IMR-90 (cell line): ENCODE measurements at regions not wholly inside any gene's neighbourhood (a gene's known extent, or its start where the extent isn't known, plus 50 kb on each side); places are given as distances from the start of the nearest gene placed in this dataset.

ENCODE experiments used
- ATAC-seq: fragments of 200-7000 bp; cut with Tn5 transposase; 2 replicates; pipeline ENCODE4 v1.9.1; 2020; ENCODE audit warnings: low read depth, mild to moderate bottlenecking, moderate library complexity
- BruUV-seq: library from RNA; stranded (reverse); fragments of 400-500 nt; replicated peaks from 2 replicates; lab custom pipeline; 2021; lab: Mats Ljungman, UMichigan
- CTCF ChIA-PET: fragments of 300-600 bp; formaldehyde crosslinking; extraction: SDS; loops from one replicate; lab custom pipeline; 2021; ENCODE audit warnings: antibody characterized with exemption; lab: Yijun Ruan, JAX
- POLR2A ChIA-PET: fragments of 300-600 bp; sonication (Branson Sonifier 250); formaldehyde crosslinking; loops from one replicate; lab custom pipeline; 2022; ENCODE audit warnings: antibody characterized with exemption; ENCODE audit not compliant: unreplicated experiment; lab: Charles Lee
- DNase-seq: peaks from one replicate; pipeline ENCODE4 v3.0.0; 2013
- H2AFZ ChIP-seq: replicated peaks from 2 replicates; pipeline ENCODE3; 2013; ENCODE audit warnings: low read length, mild to moderate bottlenecking; ENCODE audit not compliant: poor library complexity
- H2AK5ac ChIP-seq: 2 replicates; pipeline ENCODE4 v1.6.1; 2013; ENCODE audit warnings: low read depth, low read length, inconsistent platforms
- H2AK9ac ChIP-seq: replicated peaks from 2 replicates; pipeline ENCODE3; 2013; ENCODE audit warnings: mild to moderate bottlenecking, low read depth, low read length, moderate library complexity; ENCODE audit not compliant: poor library complexity
- H2BK120ac ChIP-seq: 2 replicates; pipeline ENCODE4 v1.6.1; 2013; ENCODE audit warnings: low read depth, low read length, inconsistent platforms
- H2BK15ac ChIP-seq: 3 replicates; pipeline ENCODE4 v1.6.1; 2013; ENCODE audit warnings: low read depth, low read length, inconsistent platforms
- H2BK20ac ChIP-seq: 2 replicates; pipeline ENCODE4 v1.6.1; 2013; ENCODE audit warnings: low read depth, mild to moderate bottlenecking, inconsistent platforms, low read length, moderate library complexity
- H2BK5ac ChIP-seq: 2 replicates; pipeline ENCODE4 v1.6.1; 2013; ENCODE audit warnings: mild to moderate bottlenecking, low read depth, low read length, inconsistent platforms; ENCODE audit not compliant: poor library complexity, severe bottlenecking
- H3K14ac ChIP-seq: replicated peaks from 2 replicates; pipeline ENCODE4 v1.6.1; 2013; ENCODE audit warnings: low read depth, low read length, inconsistent platforms
- H3K18ac ChIP-seq: 2 replicates; pipeline ENCODE4 v1.6.1; 2013; ENCODE audit warnings: low read depth, low read length, control low read depth
- H3K23ac ChIP-seq: 2 replicates; pipeline ENCODE4 v1.6.1; 2013; ENCODE audit warnings: low read depth, low read length, inconsistent platforms
- H3K27ac ChIP-seq: 2 replicates; pipeline ENCODE4 v1.5.1; 2013; ENCODE audit warnings: mild to moderate bottlenecking, control low read depth, low read length; ENCODE audit not compliant: insufficient read depth
- H3K27me3 ChIP-seq: 2 replicates; pipeline ENCODE4 v1.6.1; 2013; ENCODE audit warnings: low read length; ENCODE audit not compliant: control insufficient read depth, insufficient read depth
- H3K36me3 ChIP-seq: 2 replicates; pipeline ENCODE4 v1.6.1; 2013; ENCODE audit warnings: low read length, mixed read lengths; ENCODE audit not compliant: control insufficient read depth, insufficient read depth
- H3K4ac ChIP-seq: 2 replicates; pipeline ENCODE4 v1.6.1; 2013; ENCODE audit warnings: low read depth, low read length, inconsistent platforms
- H3K4me1 ChIP-seq: 2 replicates; pipeline ENCODE4 v1.6.1; 2013; ENCODE audit warnings: low read length, mixed read lengths; ENCODE audit not compliant: control insufficient read depth, insufficient read depth
- H3K4me2 ChIP-seq: 2 replicates; pipeline ENCODE4 v1.6.1; 2013; ENCODE audit warnings: low read depth, mild to moderate bottlenecking, control low read depth, low read length, moderate library complexity
- H3K4me3 ChIP-seq: 2 replicates; pipeline ENCODE4 v1.5.1; 2013; ENCODE audit warnings: low read depth, mild to moderate bottlenecking, control low read depth, low read length, moderate library complexity; ENCODE audit not compliant: insufficient read depth
- H3K56ac ChIP-seq: 2 replicates; pipeline ENCODE4 v1.6.1; 2013; ENCODE audit warnings: low read length, inconsistent platforms; ENCODE audit not compliant: insufficient read depth; ENCODE audit errors: extremely low read depth
- H3K79me1 ChIP-seq, 2 experiments: 2 replicates each; pipeline ENCODE4 v1.6.1; 2013; ENCODE audit warnings: low read length in 2 of 2, inconsistent platforms in 1 of 2, low read depth in 1 of 2
- H3K9ac ChIP-seq: 2 replicates; pipeline ENCODE4 v1.6.1; 2013; ENCODE audit warnings: low read depth, low read length, control low read depth
- H3K9me1 ChIP-seq: 2 replicates; pipeline ENCODE4 v1.6.1; 2013; ENCODE audit warnings: low read length, inconsistent platforms; ENCODE audit not compliant: insufficient read depth
- H3K9me3 ChIP-seq: 2 replicates; pipeline ENCODE4 v1.6.1; 2013; ENCODE audit warnings: low read length; ENCODE audit not compliant: control insufficient read depth, insufficient read depth
- H4K20me1 ChIP-seq: 2 replicates; pipeline ENCODE4 v1.6.1; 2013; ENCODE audit warnings: low read length, inconsistent platforms; ENCODE audit not compliant: insufficient read depth
- H4K5ac ChIP-seq: 2 replicates; pipeline ENCODE4 v1.6.1; 2013; ENCODE audit warnings: mild to moderate bottlenecking, low read depth, low read length, control low read depth
- H4K8ac ChIP-seq, 2 experiments: 2 replicates each; pipeline ENCODE4 v1.6.1; 2013; ENCODE audit warnings: low read depth in 2 of 2, low read length in 2 of 2, control low read depth in 1 of 2, inconsistent platforms in 1 of 2
- H4K91ac ChIP-seq: 2 replicates; pipeline ENCODE4 v1.6.1; 2013; ENCODE audit warnings: low read depth, low read length, inconsistent platforms; ENCODE audit not compliant: insufficient read depth
- MAFK ChIP-seq: IDR thresholded peaks from 2 replicates; pipeline ENCODE4 v1.6.1; 2012; ENCODE audit warnings: low read depth, low read length, improper control_type of control experiment
- NFE2L2 ChIP-seq: fragments of 150-350 bp; IDR thresholded peaks from 2 replicates; pipeline ENCODE4 v1.6.1; 2016; ENCODE audit warnings: low read depth, mild to moderate bottlenecking, low read length
- POLR2A ChIP-seq: IDR thresholded peaks from 2 replicates; pipeline ENCODE4 v1.6.1; 2012; ENCODE audit warnings: mild to moderate bottlenecking, low read depth, low read length
- RFX5 ChIP-seq: IDR thresholded peaks from 2 replicates; pipeline ENCODE4 v1.8.0; 2012; ENCODE audit warnings: low read depth, mild to moderate bottlenecking, low read length, moderate library complexity
- dilution Hi-C: fragments of 300-500 bp; cut with HindIII; formaldehyde crosslinking; loops from one replicate; pipeline ENCODE4 v1.14.3; 2018; ENCODE audit warnings: low sequenced_read_pairs; ENCODE audit not compliant: unreplicated experiment
- in situ Hi-C: fragments of 300-500 bp; cut with MboI; formaldehyde crosslinking; loops from 3 replicates; pipeline ENCODE4 v1.14.3; 2019; ENCODE audit warnings: low sequenced_read_pairs, inconsistent platforms, mixed read lengths
- intact Hi-C: fragments of 100-400 bp; cut with micrococcal nuclease; formaldehyde crosslinking; loops from 2 replicates; pipeline ENCODE4 v1.10.0; 2022

- in situ Hi-C loops, result no loop called here
Measured at GRCh38 chr7:116401711-116402110, 97.8 kb upstream of the CAV2 start.

More at GRCh38 chr7:116401711-116402110, 97.8 kb upstream of the CAV2 start:
- Histone ChIP-seq H3K36me3 (no peaks in the 10 kb centered on the region), H3K4me1 (peaks cover 4% of the 10 kb centered on the region), H2AFZ (no peak overlapping the region), H4K20me1 (no peaks in the 10 kb centered on the region), H3K4me2 (no peak overlapping the region), H3K14ac (no peak overlapping the region), H3K79me1 (no peaks in the 10 kb centered on the region), H3K4me3 (no peak overlapping the region), H3K23ac (no peak overlapping the region), H2BK20ac (no peak overlapping the region), H3K9me1 (no peaks in the 10 kb centered on the region; the same call in 1 of the 2 replicates), H3K4ac (no peak overlapping the region), H3K9ac (no peak overlapping the region), H2BK120ac (no peak overlapping the region), H3K27ac (no peak overlapping the region), H4K8ac (no peak overlapping the region), H4K5ac (no peak overlapping the region), H3K56ac (no peak overlapping the region), H3K27me3 (no peaks in the 10 kb centered on the region), H2BK5ac (no peak overlapping the region), H2AK5ac (no peak overlapping the region), H4K91ac (no peak overlapping the region), H2AK9ac (no peak overlapping the region), H2BK15ac (no peak overlapping the region), H3K9me3 (peaks cover 2% of the 10 kb centered on the region; the same call in 1 of the 2 replicates), H3K18ac (no peak overlapping the region)
- dilution Hi-C loops, result no loop called here
- ChIA-PET POLR2A (no interaction called here), CTCF (interaction anchor here (0.6 kb wide), 2 partner anchors 218 to 401 kb away, joined by 3 read pairs; no protein-coding TSS in a partner anchor)
- no peak for TF ChIP-seq NFE2L2
- TF ChIP-seq MAFK, result no peak
- no peak for TF ChIP-seq RFX5
- no peak for TF ChIP-seq POLR2A
- no TSS peak for BruUV-seq
- ATAC-seq (no peak), DNase-seq (no peak)
- intact Hi-C loops, result no loop called here
